DND-41 (cell line): ENCODE measurements at regions not wholly inside any gene's neighbourhood (a gene's known extent, or its start where the extent isn't known, plus 50 kb on each side); places are given as distances from the start of the nearest gene placed in this dataset.
A peak's percentile ranks its signal among the peaks of the same experiment; 100 is the strongest.
"Not testable (repeated sequence)": the region's sequence is repeated elsewhere in the genome, so short reads cannot be mapped to it uniquely, and the experiment has no call there.

Experiments used
- ATAC-seq: fragments of 200-7000 bp; cut with Tn5 transposase; 3 replicates; pipeline ENCODE4 v1.9.1; 2021; ENCODE audit warnings: low read depth; ENCODE audit not compliant: insufficient read depth
- DNase-seq: peaks from one replicate; pipeline ENCODE4 v3.0.0-alpha.2; 2020
- H2AFZ ChIP-seq: 2 replicates; pipeline ENCODE4 v1.6.0; 2012; ENCODE audit warnings: low read depth, low read length
- H3K27ac ChIP-seq: 2 replicates; pipeline ENCODE4 v1.5.1; 2012; ENCODE audit warnings: low read length, inconsistent platforms
- H3K27me3 ChIP-seq: fragments of 200-600 bp; sonication (generic); 2 replicates; pipeline ENCODE4 v1.6.0; 2012; ENCODE audit warnings: low read length, mild to moderate bottlenecking, inconsistent platforms; ENCODE audit not compliant: insufficient read depth, poor library complexity
- H3K36me3 ChIP-seq: 2 replicates; pipeline ENCODE4 v1.5.1; 2012; ENCODE audit warnings: low read length, inconsistent platforms; ENCODE audit not compliant: insufficient read depth
- H3K4me1 ChIP-seq: 2 replicates; pipeline ENCODE4 v1.5.1; 2012; ENCODE audit warnings: mild to moderate bottlenecking, low read length; ENCODE audit not compliant: insufficient read depth
- H3K4me2 ChIP-seq: 2 replicates; pipeline ENCODE4 v1.6.0; 2012; ENCODE audit warnings: mild to moderate bottlenecking, moderate library complexity, low read length, inconsistent platforms; ENCODE audit not compliant: insufficient read depth
- H3K4me3 ChIP-seq, 2 experiments: fragments of 200-600 bp in 1 of 2; shearing (Covaris generic) in 1 of 2; 2 replicates each; pipeline ENCODE4 v1.5.1; 2012 to 2016; ENCODE audit warnings: inconsistent platforms in 2 of 2, low read length in 2 of 2, mild to moderate bottlenecking in 2 of 2, low read depth in 1 of 2, moderate library complexity in 1 of 2
- H3K79me2 ChIP-seq: 2 replicates; pipeline ENCODE4 v1.6.0; 2012; ENCODE audit warnings: low read length, inconsistent platforms; ENCODE audit not compliant: insufficient read depth
- H3K9ac ChIP-seq: 2 replicates; pipeline ENCODE4 v1.6.0; 2012; ENCODE audit warnings: low read depth, mild to moderate bottlenecking, inconsistent platforms, low read length, moderate library complexity
- H3K9me3 ChIP-seq: 2 replicates; pipeline ENCODE4 v1.5.1; 2012; ENCODE audit warnings: low read length, moderate library complexity, mild to moderate bottlenecking, inconsistent platforms; ENCODE audit not compliant: insufficient read depth, severe bottlenecking
- H4K20me1 ChIP-seq: 2 replicates; pipeline ENCODE4 v1.6.0; 2012; ENCODE audit warnings: low read length; ENCODE audit not compliant: insufficient read depth
- CTCF ChIP-seq: IDR thresholded peaks from 2 replicates; pipeline ENCODE4 v1.5.1; 2012; ENCODE audit warnings: borderline replicate concordance, low read length, moderate library complexity, mild to moderate bottlenecking; ENCODE audit not compliant: poor library complexity, severe bottlenecking; ENCODE audit errors: extremely low read depth
- EZH2 ChIP-seq: IDR thresholded peaks from 3 replicates; pipeline ENCODE4 v1.6.1; 2012; ENCODE audit warnings: borderline replicate concordance, low read depth, mild to moderate bottlenecking, moderate library complexity, low read length, inconsistent platforms; ENCODE audit not compliant: severe bottlenecking

- Histone ChIP-seq H3K9ac (0 out of 2 replicates have a peak overlapping the region, but pooled peaks have one; percentile 9), H3K4me3 (peak overlapping the region in 1 of 2 experiments; percentile 19; a peak in 1 of 4 replicates), H3K4me2 (peak overlapping the region; percentile 49), H3K4me1 (peaks cover 20% of the 10 kb centered on the region), H3K27ac (peak overlapping the region; percentile 5; the same call in 1 of the 2 replicates), H3K79me2 (no peaks in the 10 kb centered on the region), H4K20me1 (no peaks in the 10 kb centered on the region), H3K9me3 (no peaks in the 10 kb centered on the region), H3K36me3 (no peaks in the 10 kb centered on the region), H2AFZ (no peak overlapping the region), H3K27me3 (no peaks in the 10 kb centered on the region)
- TF ChIP-seq CTCF, result no peak
- no peak for TF ChIP-seq EZH2
- DNase-seq (peak; percentile 43), ATAC-seq (peak; percentile 70)
Observed at GRCh38 chr6:119830494-119831295, 481.1 kb upstream of the MAN1A1 start.

GRCh38 chr6:119830069-119830468, 480.5 kb upstream of the MAN1A1 start:
- ATAC-seq (peak; percentile 87), DNase-seq (peak; percentile 57)
- H3K27ac ChIP-seq, result 0 out of 2 replicates have a peak overlapping the region, but pooled peaks have one; percentile 1
- H3K27me3 ChIP-seq, result no peaks in the 10 kb centered on the region
- H2AFZ ChIP-seq, result no peak overlapping the region
- no peak overlapping the region for H3K9ac ChIP-seq
- no peak overlapping the region for H3K4me2 ChIP-seq
- TF ChIP-seq CTCF, result no peak
- no peak for TF ChIP-seq EZH2
- H3K4me1 ChIP-seq, result peaks cover 20% of the 10 kb centered on the region
- no peaks in the 10 kb centered on the region for H3K79me2 ChIP-seq
- no peak overlapping the region for H3K4me3 ChIP-seq
- H3K36me3 ChIP-seq, result no peaks in the 10 kb centered on the region
- no peaks in the 10 kb centered on the region for H3K9me3 ChIP-seq
- no peaks in the 10 kb centered on the region for H4K20me1 ChIP-seq

- H3K4me2 ChIP-seq, H3K27ac ChIP-seq, H2AFZ ChIP-seq, H4K20me1 ChIP-seq, ATAC-seq, H3K4me3 ChIP-seq, H3K9me3 ChIP-seq, H3K27me3 ChIP-seq, H3K36me3 ChIP-seq, H3K79me2 ChIP-seq, H3K9ac ChIP-seq, DNase-seq: not testable (repeated sequence)
- H3K4me1 ChIP-seq, result peaks cover 20% of the 10 kb centered on the region
Observed at GRCh38 chr6:119829499-119829898, 479.9 kb upstream of the MAN1A1 start.

- no peaks in the 10 kb centered on the region for H3K79me2 ChIP-seq
- H4K20me1 ChIP-seq, result no peaks in the 10 kb centered on the region
- no peaks in the 10 kb centered on the region for H3K9me3 ChIP-seq
- no peak overlapping the region for H3K27ac ChIP-seq
- no peak overlapping the region for H2AFZ ChIP-seq
- no peak overlapping the region for H3K4me3 ChIP-seq
- ATAC-seq (no peak), DNase-seq (no peak)
- no peak for TF ChIP-seq EZH2
- no peak for TF ChIP-seq CTCF
- peaks cover 20% of the 10 kb centered on the region for H3K4me1 ChIP-seq
- H3K4me2 ChIP-seq, result no peak overlapping the region
- no peaks in the 10 kb centered on the region for H3K27me3 ChIP-seq
- H3K36me3 ChIP-seq, result no peaks in the 10 kb centered on the region
- H3K9ac ChIP-seq, result no peak overlapping the region
Observed at GRCh38 chr6:119829006-119829405, 479.4 kb upstream of the MAN1A1 start.
